ENCODE measurements at regions not wholly inside any gene's neighbourhood (a gene's known extent, or its start where the extent isn't known, plus 50 kb on each side); places are given as distances from the start of the nearest gene placed in this dataset.
"Not testable (repeated sequence)": the region's sequence is repeated elsewhere in the genome, so short reads cannot be mapped to it uniquely, and the experiment has no call there.

- not testable (repeated sequence) for DNase-seq
Observed at GRCh38 chrX:107296184-107296583, 89.8 kb downstream of the DNAAF6 start.

GRCh38 chrX:107298276-107298675 is 91.9 kb downstream of the DNAAF6 start:
- no peak for DNase-seq

- DNase-seq = no peak
Observed at GRCh38 chrX:107301253-107301652, 94.8 kb downstream of the DNAAF6 start.

DNA sequence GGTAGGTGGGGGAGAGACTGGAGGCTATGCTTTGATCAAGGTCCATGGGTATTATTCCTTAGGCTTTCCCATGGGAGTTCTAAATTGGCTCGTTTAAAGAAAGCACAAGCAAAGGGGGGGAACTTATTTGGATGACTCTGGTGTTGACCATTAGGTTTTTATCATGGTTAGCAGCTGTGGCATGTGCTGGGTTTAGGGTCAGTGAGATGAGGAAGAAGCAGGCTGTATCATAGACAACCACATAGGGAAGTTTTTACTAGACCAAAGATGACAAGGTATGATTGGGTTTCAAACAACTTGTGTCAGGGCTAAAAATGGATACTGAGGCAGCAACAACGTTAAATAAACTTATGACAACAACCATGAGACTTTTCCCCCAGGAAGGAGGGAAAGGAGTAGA is 97.7 kb downstream of the DNAAF6 start:
- no peak for DNase-seq

GRCh38 chrX:107323786-107324492 is 117.5 kb downstream of the DNAAF6 start:
- no peak for DNase-seq

- no peak for DNase-seq
Observed at GRCh38 chrX:107324493-107325310, 118.3 kb downstream of the DNAAF6 start.

- no peak for DNase-seq
Observed at GRCh38 chrX:107325467-107325866, 119.1 kb downstream of the DNAAF6 start.

DNA sequence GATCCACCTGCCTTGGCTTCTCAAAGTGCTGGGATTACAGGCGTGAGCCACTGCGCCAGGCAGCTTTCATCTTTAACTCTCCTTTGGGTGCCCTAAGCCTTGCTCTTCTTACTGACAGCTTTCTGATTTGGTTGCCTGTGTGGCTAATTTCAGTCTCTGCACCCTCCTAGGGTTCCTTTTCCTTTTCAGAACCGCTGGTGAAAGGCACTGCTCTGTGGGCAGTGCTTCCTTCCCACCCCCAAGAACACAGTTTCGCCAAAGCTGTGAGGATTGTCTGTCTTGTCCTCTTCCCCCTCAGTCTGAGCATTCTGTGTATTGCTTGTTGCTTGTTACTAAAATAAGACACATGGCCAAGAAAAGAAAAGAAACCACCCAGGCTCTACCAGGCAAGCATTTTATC is 101.4 kb upstream of the FRMPD3 start:
- no peak for DNase-seq

DNA sequence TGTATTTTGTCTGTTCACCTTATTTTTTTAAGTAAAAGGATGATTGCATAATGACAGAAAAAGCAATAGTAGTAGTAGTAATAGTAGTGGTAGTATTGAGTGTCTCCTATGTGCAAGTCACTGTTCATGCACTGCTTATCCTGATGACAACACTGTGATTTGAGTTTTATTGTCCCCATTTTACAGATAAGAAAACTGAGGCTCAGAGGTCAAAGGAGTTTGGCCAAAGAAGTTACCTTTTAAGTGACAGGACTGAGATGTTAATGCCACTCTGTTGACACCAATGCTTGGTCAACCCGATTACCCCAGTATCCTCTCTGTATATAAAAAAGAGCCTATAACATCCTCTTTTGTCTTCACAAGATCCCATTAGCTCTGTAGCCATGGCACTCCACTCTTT is 100.5 kb upstream of the FRMPD3 start:
- no peak for DNase-seq

GRCh38 chrX:107355533-107355932 is 93.9 kb upstream of the FRMPD3 start:
- no peak for DNase-seq

GRCh38 chrX:107360788-107361360 is 88.6 kb upstream of the FRMPD3 start:
- DNase-seq = no peak

GRCh38 chrX:107370185-107370584 is 79.3 kb upstream of the FRMPD3 start:
- not testable (repeated sequence) for DNase-seq

DNA sequence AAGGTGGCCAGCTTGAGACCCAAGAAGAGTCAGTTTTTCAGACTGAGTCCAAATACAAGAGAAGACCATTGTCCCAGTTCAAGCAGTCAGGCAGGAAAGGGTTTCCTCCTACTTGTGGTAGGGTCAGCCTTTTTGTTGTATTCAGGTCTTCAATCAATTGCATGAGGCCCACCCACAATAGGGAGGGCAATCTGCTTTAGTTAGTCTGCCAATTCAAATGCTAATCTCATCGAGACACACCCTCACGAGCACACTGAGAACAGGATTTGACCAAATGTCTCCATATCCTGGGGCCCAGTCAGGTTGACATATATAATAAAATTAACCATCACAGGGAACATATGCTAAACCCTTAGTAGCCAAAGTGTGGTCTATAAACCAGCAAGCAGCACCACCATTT is 75.3 kb upstream of the FRMPD3 start:
- no peak for DNase-seq

- peak in 1 of 2 experiments; percentile 34 for DNase-seq
Observed at GRCh38 chrX:107374831-107375230, 74.6 kb upstream of the FRMPD3 start.

GRCh38 chrX:107376186-107376585 is 73.3 kb upstream of the FRMPD3 start:
- DNase-seq = not testable (repeated sequence)

- DNase-seq = no peak
Observed at GRCh38 chrX:107384397-107385105, 64.9 kb upstream of the FRMPD3 start.

DNA sequence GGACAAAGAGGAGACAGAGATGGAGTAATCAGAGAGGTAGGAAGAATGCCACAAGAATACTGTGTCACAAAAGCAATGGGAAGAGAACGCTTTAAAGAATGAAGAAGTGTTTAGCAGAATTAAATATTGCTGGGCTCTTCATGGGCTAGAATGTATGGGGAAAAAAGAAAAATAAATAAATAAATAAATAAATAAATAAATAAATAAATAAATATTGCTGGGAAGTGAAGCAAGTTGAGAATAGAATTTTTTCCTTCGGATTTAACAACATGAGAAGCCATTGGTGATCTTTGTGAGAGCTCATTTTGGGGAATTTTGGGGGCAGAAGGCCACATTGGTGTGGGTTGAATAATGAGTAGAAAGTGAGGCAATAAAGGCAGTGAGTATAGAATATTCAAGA is 59.7 kb upstream of the FRMPD3 start:
- DNase-seq = no peak

DNA sequence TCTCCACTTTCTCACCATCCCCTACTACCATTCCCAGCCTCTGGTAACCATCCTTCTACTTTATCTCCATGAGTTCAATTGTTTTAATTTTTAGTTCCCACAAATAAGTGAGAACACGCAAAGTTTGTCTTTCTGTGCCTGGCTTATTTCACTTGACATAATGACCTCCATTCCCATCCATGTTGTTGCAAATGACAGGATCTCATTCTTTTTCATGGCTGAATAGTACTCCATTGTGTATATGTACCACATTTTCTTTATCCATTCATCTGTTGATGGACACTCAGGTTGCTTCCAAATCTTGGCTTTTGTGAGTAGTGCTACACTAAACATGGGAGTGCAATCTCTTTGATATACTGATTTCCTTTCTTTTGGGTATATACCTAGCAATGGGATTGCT is 55.8 kb upstream of the FRMPD3 start:
- not testable (repeated sequence) for DNase-seq

DNA sequence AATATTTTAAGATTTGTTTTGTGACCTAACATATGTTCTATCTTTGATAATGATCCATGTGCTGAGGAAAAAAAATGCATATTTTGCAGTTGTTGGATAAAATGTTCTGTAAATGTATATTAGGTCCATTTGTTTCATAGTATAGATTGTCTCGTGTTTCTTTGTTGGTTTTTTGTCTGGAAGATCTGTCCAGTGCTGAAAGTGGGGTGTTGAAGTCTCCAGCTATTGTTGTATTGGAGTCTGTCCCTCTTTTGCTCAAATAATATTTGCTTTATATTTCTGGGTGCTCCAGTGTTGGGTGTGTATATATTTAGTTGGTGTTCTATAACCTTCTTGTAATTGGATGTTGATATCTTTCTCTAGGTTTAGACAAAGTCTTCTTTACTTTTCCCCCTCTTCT is 53.2 kb upstream of the FRMPD3 start:
- no peak for DNase-seq

DNA sequence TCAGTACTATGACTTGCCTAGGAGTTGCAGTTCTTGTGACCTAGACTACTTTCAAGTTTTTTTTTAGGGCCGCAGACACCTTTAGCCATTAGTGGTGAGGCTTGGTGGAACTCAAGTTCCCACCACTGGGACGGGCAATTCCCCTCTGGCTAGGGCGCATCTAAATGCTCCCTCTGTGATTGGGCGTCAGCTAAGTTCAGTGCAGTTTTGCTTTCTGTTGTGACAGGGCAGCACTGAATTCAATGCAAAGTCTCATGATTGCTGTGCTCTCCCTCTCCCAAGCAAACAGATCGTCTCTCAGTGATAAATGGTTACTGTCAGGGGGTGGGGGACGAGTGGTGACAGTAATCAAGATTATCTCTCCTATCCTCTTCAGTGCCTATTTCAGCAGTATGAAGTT is 52.7 kb upstream of the FRMPD3 start:
- no peak for DNase-seq

- DNase-seq = no peak
Observed at GRCh38 chrX:107398115-107398514, 51.3 kb upstream of the FRMPD3 start.

Measured in cerebellar nuclear complex (tissue), 1 donor.